Adrenal gland (tissue), 5 donors: ENCODE measurements at regions not wholly inside any gene's neighbourhood (a gene's known extent, or its start where the extent isn't known, plus 50 kb on each side); places are given as distances from the start of the nearest gene placed in this dataset.

Source experiments
- POLR2A ChIP-seq, 2 donors: fragments of 450-650 bp; IDR thresholded peaks; one replicate each; pipeline ENCODE4 v1.6.1; 2017; ENCODE audit warnings: antibody characterized with exemption in 2 of 2, mild to moderate bottlenecking in 2 of 2, moderate library complexity in 1 of 2
- TF ChIP-seq, protein P1 (sequence below), 6 experiments: fragments of 450-650 bp in 4 of 6; fragments of 200-600 bp in 2 of 6; sonication (generic) in 1 of 6; IDR thresholded peaks; 1 replicate in 5 of 6; 2 replicates in 1 of 6; pipeline versions ENCODE4 v1.5.1 to v1.8.0; 2016 to 2021; ENCODE audit warnings: antibody characterized with exemption in 6 of 6, mild to moderate bottlenecking in 2 of 6, moderate library complexity in 1 of 6
- donor health status: DM: no; HTN: no; CAD: no.

DNA sequence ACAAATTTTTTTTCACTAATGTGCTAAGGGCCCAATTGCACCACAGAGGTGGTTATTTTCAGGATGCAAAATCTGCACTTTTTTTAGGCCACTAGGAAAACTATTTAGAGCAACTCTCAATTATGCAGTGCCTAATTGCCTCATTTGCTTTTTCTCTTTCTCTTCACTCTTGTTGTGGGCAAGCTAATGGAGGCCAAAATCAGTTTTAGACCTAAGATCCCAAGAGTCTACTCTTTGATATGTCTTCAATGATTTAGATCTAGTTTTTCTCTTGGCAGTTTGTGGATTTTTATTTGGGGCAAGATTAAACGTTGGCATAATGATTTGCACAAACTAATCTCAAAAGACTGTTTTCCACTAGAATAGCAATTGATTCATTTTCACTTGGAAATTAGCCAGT lies 1996.9 kb downstream of the LRRC4C start:
- TF ChIP-seq, protein P1, sequence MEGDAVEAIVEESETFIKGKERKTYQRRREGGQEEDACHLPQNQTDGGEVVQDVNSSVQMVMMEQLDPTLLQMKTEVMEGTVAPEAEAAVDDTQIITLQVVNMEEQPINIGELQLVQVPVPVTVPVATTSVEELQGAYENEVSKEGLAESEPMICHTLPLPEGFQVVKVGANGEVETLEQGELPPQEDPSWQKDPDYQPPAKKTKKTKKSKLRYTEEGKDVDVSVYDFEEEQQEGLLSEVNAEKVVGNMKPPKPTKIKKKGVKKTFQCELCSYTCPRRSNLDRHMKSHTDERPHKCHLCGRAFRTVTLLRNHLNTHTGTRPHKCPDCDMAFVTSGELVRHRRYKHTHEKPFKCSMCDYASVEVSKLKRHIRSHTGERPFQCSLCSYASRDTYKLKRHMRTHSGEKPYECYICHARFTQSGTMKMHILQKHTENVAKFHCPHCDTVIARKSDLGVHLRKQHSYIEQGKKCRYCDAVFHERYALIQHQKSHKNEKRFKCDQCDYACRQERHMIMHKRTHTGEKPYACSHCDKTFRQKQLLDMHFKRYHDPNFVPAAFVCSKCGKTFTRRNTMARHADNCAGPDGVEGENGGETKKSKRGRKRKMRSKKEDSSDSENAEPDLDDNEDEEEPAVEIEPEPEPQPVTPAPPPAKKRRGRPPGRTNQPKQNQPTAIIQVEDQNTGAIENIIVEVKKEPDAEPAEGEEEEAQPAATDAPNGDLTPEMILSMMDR (IDR thresholded peaks at IDR 0.05), result no peak
- no peak for TF ChIP-seq POLR2A (IDR thresholded peaks at IDR 0.05)
